Immature natural killer cell (primary cell): ENCODE measurements at regions not wholly inside any gene's neighbourhood (a gene's known extent, or its start where the extent isn't known, plus 50 kb on each side); places are given as distances from the start of the nearest gene placed in this dataset.

Source experiments
- DNase-seq, 3 donors: peaks; one replicate each; pipeline ENCODE4 v3.0.0; 2022; ENCODE audit warnings: mixed read lengths in 1 of 3
- H3K27ac Mint-ChIP-seq, 6 donors: one replicate each; pipeline ENCODE4 v1.8.0; 2020; ENCODE audit warnings: mixed read lengths in 6 of 6, mild to moderate bottlenecking in 5 of 6, inconsistent platforms in 4 of 6, moderate library complexity in 3 of 6
- H3K27me3 Mint-ChIP-seq, 3 donors: one replicate each; pipeline ENCODE4 v1.8.0; 2020 to 2021; ENCODE audit warnings: low read depth in 3 of 3, mild to moderate bottlenecking in 3 of 3, mixed read lengths in 3 of 3, moderate library complexity in 3 of 3, inconsistent platforms in 1 of 3
- H3K36me3 Mint-ChIP-seq, 3 donors: one replicate each; pipeline ENCODE4 v1.8.0; 2020; ENCODE audit warnings: mixed read lengths in 3 of 3, inconsistent platforms in 2 of 3, mild to moderate bottlenecking in 2 of 3
- H3K4me1 Mint-ChIP-seq, 2 donors: one replicate each; pipeline ENCODE4 v1.8.0; 2020; ENCODE audit warnings: inconsistent platforms in 2 of 2, mild to moderate bottlenecking in 2 of 2, mixed read lengths in 2 of 2, moderate library complexity in 1 of 2
- H3K4me3 Mint-ChIP-seq, 5 donors: one replicate each; pipeline ENCODE4 v1.8.0; 2020; ENCODE audit warnings: mild to moderate bottlenecking in 5 of 5, mixed read lengths in 5 of 5, inconsistent platforms in 3 of 5, moderate library complexity in 3 of 5
- H3K9me3 Mint-ChIP-seq, 6 donors: one replicate each; pipeline ENCODE4 v1.8.0; 2020; ENCODE audit warnings: mild to moderate bottlenecking in 6 of 6, mixed read lengths in 6 of 6, inconsistent platforms in 4 of 6, moderate library complexity in 3 of 6

- DNase-seq, result no peak
- H3K27me3 Mint-ChIP-seq, result peaks cover 0 to 13% (median 2%) of the 10 kb centered on the region in 3 donors
- no peaks in the 10 kb centered on the region for H3K36me3 Mint-ChIP-seq
- no peak overlapping the region for H3K27ac Mint-ChIP-seq
- no peaks in the 10 kb centered on the region for H3K4me1 Mint-ChIP-seq
- no peak overlapping the region for H3K4me3 Mint-ChIP-seq
- H3K9me3 Mint-ChIP-seq, result no peaks in the 10 kb centered on the region
Observed at GRCh38 chr11:109033627-109034338, 368.9 kb downstream of the DDX10 start.

GRCh38 chr11:109034339-109034696, 369.4 kb downstream of the DDX10 start:
- H3K4me1 Mint-ChIP-seq, result no peaks in the 10 kb centered on the region
- H3K36me3 Mint-ChIP-seq, result no peaks in the 10 kb centered on the region
- no peak overlapping the region for H3K4me3 Mint-ChIP-seq

GRCh38 chr11:109035284-109035683, 370.4 kb downstream of the DDX10 start:
- peaks cover 5 to 9% (median 6%) of the 10 kb centered on the region in 3 donors for H3K27me3 Mint-ChIP-seq
- H3K9me3 Mint-ChIP-seq, result peaks cover 0 to 1% (median 0%) of the 10 kb centered on the region in 6 donors
- H3K36me3 Mint-ChIP-seq, result no peaks in the 10 kb centered on the region
- H3K4me3 Mint-ChIP-seq, result no peak overlapping the region
- H3K27ac Mint-ChIP-seq, result no peak overlapping the region
- H3K4me1 Mint-ChIP-seq, result no peaks in the 10 kb centered on the region
- DNase-seq, result no peak

More at GRCh38 chr11:109034339-109034696, 369.4 kb downstream of the DDX10 start:
- no peak for DNase-seq
- no peak overlapping the region for H3K27ac Mint-ChIP-seq
- no peaks in the 10 kb centered on the region for H3K9me3 Mint-ChIP-seq
- H3K27me3 Mint-ChIP-seq, result peaks cover 3 to 13% (median 3%) of the 10 kb centered on the region in 3 donors

- no peaks in the 10 kb centered on the region for H3K36me3 Mint-ChIP-seq
- DNase-seq, result no peak
- H3K9me3 Mint-ChIP-seq, result peaks cover 0 to 2% (median 0%) of the 10 kb centered on the region in 6 donors
- no peaks in the 10 kb centered on the region for H3K4me1 Mint-ChIP-seq
- no peak overlapping the region for H3K27ac Mint-ChIP-seq
- peaks cover 5 to 6% (median 5%) of the 10 kb centered on the region in 3 donors for H3K27me3 Mint-ChIP-seq
- no peak overlapping the region for H3K4me3 Mint-ChIP-seq
Observed at GRCh38 chr11:109036011-109036410, 371.1 kb downstream of the DDX10 start.

- DNase-seq, result no peak
- Mint-ChIP-seq H3K4me1 (no peaks in the 10 kb centered on the region), H3K4me3 (no peak overlapping the region), H3K27me3 (peaks cover 5 to 6% (median 5%) of the 10 kb centered on the region in 3 donors), H3K9me3 (peaks cover 0 to 2% (median 0%) of the 10 kb centered on the region in 6 donors), H3K36me3 (no peaks in the 10 kb centered on the region), H3K27ac (no peak overlapping the region)
Observed at GRCh38 chr11:109037856-109038780, 373.2 kb downstream of the DDX10 start.

GRCh38 chr11:109039611-109040010, 374.7 kb downstream of the DDX10 start:
- no peak for DNase-seq
- Mint-ChIP-seq H3K36me3 (no peaks in the 10 kb centered on the region), H3K9me3 (peaks cover 0 to 2% (median 0%) of the 10 kb centered on the region in 6 donors), H3K4me3 (no peak overlapping the region), H3K27ac (no peak overlapping the region), H3K27me3 (peaks cover 0 to 6% (median 5%) of the 10 kb centered on the region in 3 donors), H3K4me1 (no peaks in the 10 kb centered on the region)

GRCh38 chr11:109040303-109040702, 375.4 kb downstream of the DDX10 start:
- H3K36me3 Mint-ChIP-seq, result no peaks in the 10 kb centered on the region
- peaks cover 0 to 2% (median 0%) of the 10 kb centered on the region in 6 donors for H3K9me3 Mint-ChIP-seq
- H3K4me1 Mint-ChIP-seq, result no peaks in the 10 kb centered on the region
- H3K27ac Mint-ChIP-seq, result no peak overlapping the region
- no peak for DNase-seq
- H3K4me3 Mint-ChIP-seq, result no peak overlapping the region
- peaks cover 0 to 6% (median 5%) of the 10 kb centered on the region in 3 donors for H3K27me3 Mint-ChIP-seq

GRCh38 chr11:109041876-109042275, 377.0 kb downstream of the DDX10 start:
- Mint-ChIP-seq H3K4me1 (no peaks in the 10 kb centered on the region), H3K4me3 (no peak overlapping the region), H3K27ac (no peak overlapping the region), H3K36me3 (peaks cover 0 to 3% (median 0%) of the 10 kb centered on the region in 3 donors), H3K9me3 (peaks cover 0 to 4% (median 0%) of the 10 kb centered on the region in 6 donors), H3K27me3 (peaks cover 0 to 5% (median 5%) of the 10 kb centered on the region in 3 donors)
- DNase-seq, result no peak

- H3K9me3 Mint-ChIP-seq, result peaks cover 0 to 4% (median 0%) of the 10 kb centered on the region in 6 donors
- H3K4me1 Mint-ChIP-seq, result no peaks in the 10 kb centered on the region
- peaks cover 0 to 3% (median 0%) of the 10 kb centered on the region in 3 donors for H3K36me3 Mint-ChIP-seq
- H3K27ac Mint-ChIP-seq, result no peak overlapping the region
- no peak overlapping the region for H3K4me3 Mint-ChIP-seq
- peaks cover 0 to 5% (median 5%) of the 10 kb centered on the region in 3 donors for H3K27me3 Mint-ChIP-seq
- no peak for DNase-seq
Observed at GRCh38 chr11:109043315-109043714, 378.4 kb downstream of the DDX10 start.

GRCh38 chr11:109046284-109046992, 375.6 kb upstream of the C11orf87 start:
- DNase-seq, result no peak
- no peak overlapping the region for H3K27ac Mint-ChIP-seq
- H3K4me3 Mint-ChIP-seq, result no peak overlapping the region
- H3K36me3 Mint-ChIP-seq, result peaks cover 0 to 3% (median 0%) of the 10 kb centered on the region in 3 donors
- H3K27me3 Mint-ChIP-seq, result no peaks in the 10 kb centered on the region
- peaks cover 0 to 3% (median 0%) of the 10 kb centered on the region in 6 donors for H3K9me3 Mint-ChIP-seq
- no peaks in the 10 kb centered on the region for H3K4me1 Mint-ChIP-seq

- H3K9me3 Mint-ChIP-seq, result peaks cover 0 to 3% (median 0%) of the 10 kb centered on the region in 6 donors
- no peak overlapping the region for H3K27ac Mint-ChIP-seq
- no peak overlapping the region for H3K4me3 Mint-ChIP-seq
- no peak for DNase-seq
- H3K4me1 Mint-ChIP-seq, result no peaks in the 10 kb centered on the region
- H3K36me3 Mint-ChIP-seq, result peaks cover 0 to 3% (median 0%) of the 10 kb centered on the region in 3 donors
- H3K27me3 Mint-ChIP-seq, result peaks cover 0 to 2% (median 0%) of the 10 kb centered on the region in 3 donors
Observed at GRCh38 chr11:109048098-109048497, 373.9 kb upstream of the C11orf87 start.

- Mint-ChIP-seq H3K4me3 (no peak overlapping the region), H3K36me3 (peaks cover 0 to 3% (median 0%) of the 10 kb centered on the region in 3 donors), H3K27ac (no peak overlapping the region), H3K4me1 (no peaks in the 10 kb centered on the region), H3K9me3 (peaks cover 0 to 3% (median 0%) of the 10 kb centered on the region in 6 donors), H3K27me3 (peaks cover 0 to 2% (median 2%) of the 10 kb centered on the region in 3 donors)
- DNase-seq, result no peak
Observed at GRCh38 chr11:109051200-109051599, 370.8 kb upstream of the C11orf87 start.

GRCh38 chr11:109059402-109059801, 362.6 kb upstream of the C11orf87 start:
- Mint-ChIP-seq H3K4me1 (peaks cover 4 to 9% of the 10 kb centered on the region in 2 donors), H3K36me3 (no peaks in the 10 kb centered on the region), H3K27ac (no peak overlapping the region), H3K4me3 (no peak overlapping the region), H3K9me3 (peaks cover 0 to 4% (median 0%) of the 10 kb centered on the region in 6 donors), H3K27me3 (peaks cover 4 to 5% (median 5%) of the 10 kb centered on the region in 3 donors)
- no peak for DNase-seq
